ENCODE measurements at regions not wholly inside any gene's neighbourhood (a gene's known extent, or its start where the extent isn't known, plus 50 kb on each side); places are given as distances from the start of the nearest gene placed in this dataset.

GRCh38 chr20:62581308-62581707 is 61.0 kb upstream of the SLCO4A1 start:
- Histone ChIP-seq H3K4me1 (ENCODE audit: control insufficient read depth, insufficient read depth, low read length) (peaks cover 4% of the 10 kb centered on the region), H3K4me3 (ENCODE audit: low read length) (no peak overlapping the region), H3K9ac (ENCODE audit: low read length) (no peak overlapping the region), H3K27ac (ENCODE audit: low read depth, low read length) (no peak overlapping the region), H3K27me3 (ENCODE audit: control insufficient read depth, insufficient read depth, low read length) (peaks cover 11% of the 10 kb centered on the region), H3K36me3 (ENCODE audit: control insufficient read depth, insufficient read depth, low read length) (no peaks in the 10 kb centered on the region)

DNA sequence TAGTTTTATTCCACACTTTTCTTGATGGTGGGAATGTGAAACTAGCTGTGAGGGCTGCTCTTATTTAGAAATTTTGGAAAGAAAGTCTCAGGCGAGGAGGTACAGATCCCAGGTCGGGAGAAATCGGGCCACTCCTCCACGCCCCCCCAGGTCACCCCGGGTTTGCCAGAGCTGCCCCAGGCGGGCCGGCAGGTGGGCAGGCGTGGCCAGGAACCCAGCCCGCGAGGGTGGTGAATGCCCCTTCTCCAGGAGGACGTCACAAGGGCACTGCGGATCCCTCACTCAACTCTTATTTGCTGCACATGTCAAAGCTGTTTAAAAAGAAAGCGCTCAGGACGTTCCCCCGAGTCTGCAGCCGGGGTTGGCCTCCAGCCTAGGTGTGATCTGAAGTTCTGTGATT is 60.5 kb upstream of the SLCO4A1 start:
- Histone ChIP-seq H3K36me3 (ENCODE audit: control insufficient read depth, insufficient read depth, low read length) (no peaks in the 10 kb centered on the region), H3K4me1 (ENCODE audit: control insufficient read depth, insufficient read depth, low read length) (peaks cover 4% of the 10 kb centered on the region), H3K9ac (ENCODE audit: low read length) (no peak overlapping the region), H3K4me3 (ENCODE audit: low read length) (no peak overlapping the region), H3K27ac (ENCODE audit: low read depth, low read length) (no peak overlapping the region), H3K27me3 (ENCODE audit: control insufficient read depth, insufficient read depth, low read length) (peaks cover 14% of the 10 kb centered on the region)

DNA sequence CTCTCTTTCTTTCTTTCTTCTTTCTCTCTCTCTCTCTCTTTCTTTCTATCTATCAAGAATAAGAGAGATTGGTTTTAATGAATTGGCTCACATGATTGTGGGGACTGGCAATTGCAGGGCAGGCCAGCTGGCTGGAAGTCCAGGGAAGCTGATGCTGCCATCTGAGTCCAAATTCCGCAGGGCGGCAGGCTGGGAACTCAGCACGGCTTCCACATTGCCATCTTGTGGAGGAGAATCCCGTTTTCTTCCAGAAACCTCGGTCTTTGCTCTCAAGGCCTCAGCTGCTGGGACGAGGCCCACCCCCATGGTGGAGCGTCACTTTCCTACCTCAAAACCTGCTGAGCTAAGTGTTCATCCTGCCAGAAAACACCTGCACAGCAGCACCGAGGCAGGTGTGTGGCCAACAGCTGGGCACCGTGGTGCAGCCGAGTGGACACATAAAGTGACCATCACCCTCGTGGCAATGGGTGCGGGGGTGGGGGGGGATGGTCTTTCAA is 58.8 kb upstream of the SLCO4A1 start:
- H3K4me1 ChIP-seq (ENCODE audit: control insufficient read depth, insufficient read depth, low read length) = peaks cover 4% of the 10 kb centered on the region
- H3K27me3 ChIP-seq (ENCODE audit: control insufficient read depth, insufficient read depth, low read length) = peaks cover 22% of the 10 kb centered on the region
- H3K36me3 ChIP-seq (ENCODE audit: control insufficient read depth, insufficient read depth, low read length) = no peaks in the 10 kb centered on the region

GRCh38 chr20:62584671-62585460 is 57.4 kb upstream of the SLCO4A1 start:
- no peak overlapping the region for H3K9ac ChIP-seq (ENCODE audit: low read length)
- H3K27ac ChIP-seq (ENCODE audit: low read depth, low read length) = no peak overlapping the region
- peaks cover 28% of the 10 kb centered on the region for H3K27me3 ChIP-seq (ENCODE audit: control insufficient read depth, insufficient read depth, low read length)
- H3K4me1 ChIP-seq (ENCODE audit: control insufficient read depth, insufficient read depth, low read length) = peaks cover 4% of the 10 kb centered on the region
- no peak overlapping the region for H3K4me3 ChIP-seq (ENCODE audit: low read length)
- no peaks in the 10 kb centered on the region for H3K36me3 ChIP-seq (ENCODE audit: control insufficient read depth, insufficient read depth, low read length)

More for the DNA sequence above, 58.8 kb upstream of the SLCO4A1 start:
- no peak overlapping the region for H3K27ac ChIP-seq (ENCODE audit: low read depth, low read length)
- H3K4me3 ChIP-seq (ENCODE audit: low read length) = no peak overlapping the region
- no peak overlapping the region for H3K9ac ChIP-seq (ENCODE audit: low read length)

- H3K4me1 ChIP-seq (ENCODE audit: control insufficient read depth, insufficient read depth, low read length) = peaks cover 4% of the 10 kb centered on the region
- no peak overlapping the region for H3K27ac ChIP-seq (ENCODE audit: low read depth, low read length)
- no peak overlapping the region for H3K4me3 ChIP-seq (ENCODE audit: low read length)
- no peaks in the 10 kb centered on the region for H3K36me3 ChIP-seq (ENCODE audit: control insufficient read depth, insufficient read depth, low read length)
- H3K27me3 ChIP-seq (ENCODE audit: control insufficient read depth, insufficient read depth, low read length) = peaks cover 28% of the 10 kb centered on the region
- no peak overlapping the region for H3K9ac ChIP-seq (ENCODE audit: low read length)
Observed at GRCh38 chr20:62585461-62585970, 56.8 kb upstream of the SLCO4A1 start.

- Histone ChIP-seq H3K9ac (ENCODE audit: low read length) (no peak overlapping the region), H3K27me3 (ENCODE audit: control insufficient read depth, insufficient read depth, low read length) (peaks cover 22% of the 10 kb centered on the region)
Observed at GRCh38 chr20:62586799-62587198, 55.5 kb upstream of the SLCO4A1 start.

GRCh38 chr20:62587757-62588402 is 54.4 kb upstream of the SLCO4A1 start:
- Histone ChIP-seq H3K27ac (ENCODE audit: low read depth, low read length) (no peak overlapping the region), H3K36me3 (ENCODE audit: control insufficient read depth, insufficient read depth, low read length) (no peaks in the 10 kb centered on the region)

More at GRCh38 chr20:62586799-62587198, 55.5 kb upstream of the SLCO4A1 start:
- Histone ChIP-seq H3K4me3 (ENCODE audit: low read length) (no peak overlapping the region), H3K27ac (ENCODE audit: low read depth, low read length) (no peak overlapping the region), H3K4me1 (ENCODE audit: control insufficient read depth, insufficient read depth, low read length) (peaks cover 4% of the 10 kb centered on the region), H3K36me3 (ENCODE audit: control insufficient read depth, insufficient read depth, low read length) (no peaks in the 10 kb centered on the region)

GRCh38 chr20:62588458-62589149 is 53.7 kb upstream of the SLCO4A1 start:
- H3K27me3 ChIP-seq (ENCODE audit: control insufficient read depth, insufficient read depth, low read length) = peaks cover 24% of the 10 kb centered on the region
- no peaks in the 10 kb centered on the region for H3K36me3 ChIP-seq (ENCODE audit: control insufficient read depth, insufficient read depth, low read length)
- H3K9ac ChIP-seq (ENCODE audit: low read length) = no peak overlapping the region
- H3K27ac ChIP-seq (ENCODE audit: low read depth, low read length) = no peak overlapping the region
- no peak overlapping the region for H3K4me3 ChIP-seq (ENCODE audit: low read length)
- H3K4me1 ChIP-seq (ENCODE audit: control insufficient read depth, insufficient read depth, low read length) = no peaks in the 10 kb centered on the region

More at GRCh38 chr20:62587757-62588402, 54.4 kb upstream of the SLCO4A1 start:
- Histone ChIP-seq H3K27me3 (ENCODE audit: control insufficient read depth, insufficient read depth, low read length) (peaks cover 22% of the 10 kb centered on the region), H3K4me3 (ENCODE audit: low read length) (no peak overlapping the region), H3K9ac (ENCODE audit: low read length) (no peak overlapping the region), H3K4me1 (ENCODE audit: control insufficient read depth, insufficient read depth, low read length) (no peaks in the 10 kb centered on the region)

DNA sequence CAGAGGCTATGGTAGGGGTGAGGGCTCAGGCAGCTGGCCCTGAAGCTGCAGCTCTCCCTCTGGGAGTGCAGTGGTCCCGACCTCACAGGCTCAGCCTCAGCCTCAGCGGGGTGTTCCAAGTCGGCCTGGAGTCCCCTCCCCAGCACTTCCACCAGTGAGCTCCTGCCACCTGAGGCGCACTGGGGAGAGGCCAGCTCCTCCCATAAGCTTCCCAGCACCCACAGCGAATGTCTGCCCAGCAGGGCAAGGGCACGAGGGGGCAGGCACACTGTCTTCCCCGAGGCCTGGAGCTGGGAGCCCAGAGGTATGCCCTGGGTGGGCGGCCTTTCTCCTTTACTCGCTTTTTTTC is 53.2 kb upstream of the SLCO4A1 start:
- Histone ChIP-seq H3K9ac (ENCODE audit: low read length) (no peak overlapping the region), H3K27me3 (ENCODE audit: control insufficient read depth, insufficient read depth, low read length) (peaks cover 28% of the 10 kb centered on the region), H3K36me3 (ENCODE audit: control insufficient read depth, insufficient read depth, low read length) (no peaks in the 10 kb centered on the region), H3K4me3 (ENCODE audit: low read length) (no peak overlapping the region), H3K4me1 (ENCODE audit: control insufficient read depth, insufficient read depth, low read length) (no peaks in the 10 kb centered on the region), H3K27ac (ENCODE audit: low read depth, low read length) (no peak overlapping the region)

GRCh38 chr20:62589720-62590119 is 52.6 kb upstream of the SLCO4A1 start:
- Histone ChIP-seq H3K4me1 (ENCODE audit: control insufficient read depth, insufficient read depth, low read length) (no peaks in the 10 kb centered on the region), H3K4me3 (ENCODE audit: low read length) (no peak overlapping the region), H3K27ac (ENCODE audit: low read depth, low read length) (no peak overlapping the region), H3K27me3 (ENCODE audit: control insufficient read depth, insufficient read depth, low read length) (peaks cover 27% of the 10 kb centered on the region), H3K9ac (ENCODE audit: low read length) (no peak overlapping the region), H3K36me3 (ENCODE audit: control insufficient read depth, insufficient read depth, low read length) (no peaks in the 10 kb centered on the region)

GRCh38 chr20:62590309-62591121 is 51.8 kb upstream of the SLCO4A1 start:
- H3K27ac ChIP-seq (ENCODE audit: low read depth, low read length) = no peak overlapping the region
- H3K27me3 ChIP-seq (ENCODE audit: control insufficient read depth, insufficient read depth, low read length) = peaks cover 25% of the 10 kb centered on the region
- H3K9ac ChIP-seq (ENCODE audit: low read length) = no peak overlapping the region
- H3K36me3 ChIP-seq (ENCODE audit: control insufficient read depth, insufficient read depth, low read length) = no peaks in the 10 kb centered on the region
- H3K4me3 ChIP-seq (ENCODE audit: low read length) = no peak overlapping the region
- no peaks in the 10 kb centered on the region for H3K4me1 ChIP-seq (ENCODE audit: control insufficient read depth, insufficient read depth, low read length)

- Histone ChIP-seq H3K36me3 (ENCODE audit: control insufficient read depth, insufficient read depth, low read length) (no peaks in the 10 kb centered on the region), H3K27me3 (ENCODE audit: control insufficient read depth, insufficient read depth, low read length) (peaks cover 25% of the 10 kb centered on the region), H3K4me1 (ENCODE audit: control insufficient read depth, insufficient read depth, low read length) (no peaks in the 10 kb centered on the region), H3K4me3 (ENCODE audit: low read length) (no peak overlapping the region), H3K9ac (ENCODE audit: low read length) (no peak overlapping the region), H3K27ac (ENCODE audit: low read depth, low read length) (no peak overlapping the region)
Observed at GRCh38 chr20:62591122-62591468, 51.2 kb upstream of the SLCO4A1 start.

Measured in rectal smooth muscle tissue (tissue), 1 donor.